ENCODE measurements at regions not wholly inside any gene's neighbourhood (a gene's known extent, or its start where the extent isn't known, plus 50 kb on each side); places are given as distances from the start of the nearest gene placed in this dataset.

DNA sequence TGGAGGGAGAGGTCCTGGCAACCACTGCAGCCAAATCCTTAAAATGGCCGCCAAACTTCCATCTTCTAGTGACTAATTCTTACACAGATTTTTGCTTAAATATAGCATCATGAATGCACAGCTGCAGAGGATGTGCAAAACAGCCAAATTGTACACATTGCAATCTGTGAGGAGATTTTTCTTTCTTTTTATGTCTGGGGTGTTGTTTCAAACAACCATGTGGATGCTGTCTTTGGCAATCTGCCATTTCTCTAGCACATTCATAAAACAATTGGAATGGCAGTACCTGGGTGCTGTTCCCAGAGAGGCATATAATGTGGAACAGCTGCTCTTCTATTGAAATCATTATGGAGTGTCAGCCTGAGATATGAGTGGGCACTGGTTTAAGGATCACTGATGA, 1082.9 kb upstream of the SEMA6A start:
- TF ChIP-seq TP53 (CRISPR knock-in tag; IDR thresholded peaks at IDR 0.05) = no peak
- TF ChIP-seq RNF2 (IDR thresholded peaks at IDR 0.05; ENCODE audit: borderline replicate concordance, low read depth) = no peak
- no peak for TF ChIP-seq SMC3 (IDR thresholded peaks at IDR 0.05)
- TF ChIP-seq PHF8 (IDR thresholded peaks at IDR 0.05; ENCODE audit: borderline replicate concordance, low read depth) = no peak
- TF ChIP-seq HDAC2 (IDR thresholded peaks at IDR 0.05) = no peak
- TF ChIP-seq RFX5 (IDR thresholded peaks at IDR 0.05) = no peak
- TF ChIP-seq MAFK (IDR thresholded peaks at IDR 0.05; ENCODE audit: partially characterized antibody) = no peak
- no peak for TF ChIP-seq RAD21 (conservative IDR thresholded peaks at IDR 0.05 in 1 of 2, IDR thresholded peaks at IDR 0.05 in 1 of 2)
- TF ChIP-seq ESRRA (IDR thresholded peaks at IDR 0.05; ENCODE audit: borderline replicate concordance, low read length) = no peak
- TF ChIP-seq, protein P1, sequence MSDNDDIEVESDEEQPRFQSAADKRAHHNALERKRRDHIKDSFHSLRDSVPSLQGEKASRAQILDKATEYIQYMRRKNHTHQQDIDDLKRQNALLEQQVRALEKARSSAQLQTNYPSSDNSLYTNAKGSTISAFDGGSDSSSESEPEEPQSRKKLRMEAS (IDR thresholded peaks at IDR 0.05) = no peak
- TF ChIP-seq, protein P2, sequence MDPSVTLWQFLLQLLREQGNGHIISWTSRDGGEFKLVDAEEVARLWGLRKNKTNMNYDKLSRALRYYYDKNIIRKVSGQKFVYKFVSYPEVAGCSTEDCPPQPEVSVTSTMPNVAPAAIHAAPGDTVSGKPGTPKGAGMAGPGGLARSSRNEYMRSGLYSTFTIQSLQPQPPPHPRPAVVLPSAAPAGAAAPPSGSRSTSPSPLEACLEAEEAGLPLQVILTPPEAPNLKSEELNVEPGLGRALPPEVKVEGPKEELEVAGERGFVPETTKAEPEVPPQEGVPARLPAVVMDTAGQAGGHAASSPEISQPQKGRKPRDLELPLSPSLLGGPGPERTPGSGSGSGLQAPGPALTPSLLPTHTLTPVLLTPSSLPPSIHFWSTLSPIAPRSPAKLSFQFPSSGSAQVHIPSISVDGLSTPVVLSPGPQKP (IDR thresholded peaks at IDR 0.05; ENCODE audit: low read depth, low read length) = no peak
- TF ChIP-seq CBX8 (IDR thresholded peaks at IDR 0.05) = no peak
- TF ChIP-seq ZSCAN20 (CRISPR knock-in tag; IDR thresholded peaks at IDR 0.05) = no peak
- no peak for TF ChIP-seq JUNB (IDR thresholded peaks at IDR 0.05)
- no peak overlapping the region for H3K4me3 ChIP-seq
- 20% methylated on average over 1 of the region's 1 CpG for WGBS (ENCODE audit: missing lambda C conversion rate)
- no peak overlapping the region for H3K27ac ChIP-seq
- no peak for FAIRE-seq
- no peaks in the 10 kb centered on the region; the same call in 2 of the 3 replicates for H3K9me3 ChIP-seq
- no peaks in the 10 kb centered on the region for H3K4me1 ChIP-seq
- CTCF ChIA-PET = no interaction called here
- H3K4me2 ChIP-seq = no peak overlapping the region
- POLR2A ChIA-PET = no interaction called here
- ATAC-seq = no peak
- DNase-seq (ENCODE audit: low read depth in 1 of 2, low spot score in 1 of 2) = no peak

DNA sequence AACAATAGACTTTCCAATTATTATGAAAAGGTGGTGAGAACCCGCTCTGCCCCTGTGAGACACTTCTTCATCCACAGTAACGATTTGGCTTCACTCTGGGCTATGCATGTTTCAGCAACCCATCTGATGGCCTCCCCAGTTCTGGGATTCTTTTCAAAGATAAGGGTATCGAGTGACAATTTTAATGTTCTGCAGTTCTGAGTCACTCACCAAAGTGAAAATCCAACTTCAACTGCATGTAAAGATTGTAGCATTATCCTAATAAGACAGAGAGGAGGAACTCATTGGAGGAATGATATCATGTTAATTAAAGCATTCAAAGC, 1078.3 kb upstream of the SEMA6A start:
- FAIRE-seq (no peak), DNase-seq (ENCODE audit: low read depth in 1 of 2, low spot score in 1 of 2) (no peak), ATAC-seq (no peak)
- Histone ChIP-seq H3K4me1 (no peaks in the 10 kb centered on the region), H3K27ac (no peak overlapping the region), H3K4me2 (no peak overlapping the region), H3K4me3 (no peak overlapping the region), H3K9me3 (no peaks in the 10 kb centered on the region; the same call in 2 of the 3 replicates)
- ChIA-PET POLR2A (no interaction called here), CTCF (interaction anchor here (1.0 kb wide), 1 partner anchor 17 kb away, joined by 3 read pairs; no protein-coding TSS in a partner anchor)
- TF ChIP-seq EP300 (IDR thresholded peaks at IDR 0.05) (no peak), MAFK (IDR thresholded peaks at IDR 0.05; ENCODE audit: partially characterized antibody) (no peak)
- 2% methylated on average over 3 of the region's 3 CpGs for WGBS (ENCODE audit: missing lambda C conversion rate)

DNA sequence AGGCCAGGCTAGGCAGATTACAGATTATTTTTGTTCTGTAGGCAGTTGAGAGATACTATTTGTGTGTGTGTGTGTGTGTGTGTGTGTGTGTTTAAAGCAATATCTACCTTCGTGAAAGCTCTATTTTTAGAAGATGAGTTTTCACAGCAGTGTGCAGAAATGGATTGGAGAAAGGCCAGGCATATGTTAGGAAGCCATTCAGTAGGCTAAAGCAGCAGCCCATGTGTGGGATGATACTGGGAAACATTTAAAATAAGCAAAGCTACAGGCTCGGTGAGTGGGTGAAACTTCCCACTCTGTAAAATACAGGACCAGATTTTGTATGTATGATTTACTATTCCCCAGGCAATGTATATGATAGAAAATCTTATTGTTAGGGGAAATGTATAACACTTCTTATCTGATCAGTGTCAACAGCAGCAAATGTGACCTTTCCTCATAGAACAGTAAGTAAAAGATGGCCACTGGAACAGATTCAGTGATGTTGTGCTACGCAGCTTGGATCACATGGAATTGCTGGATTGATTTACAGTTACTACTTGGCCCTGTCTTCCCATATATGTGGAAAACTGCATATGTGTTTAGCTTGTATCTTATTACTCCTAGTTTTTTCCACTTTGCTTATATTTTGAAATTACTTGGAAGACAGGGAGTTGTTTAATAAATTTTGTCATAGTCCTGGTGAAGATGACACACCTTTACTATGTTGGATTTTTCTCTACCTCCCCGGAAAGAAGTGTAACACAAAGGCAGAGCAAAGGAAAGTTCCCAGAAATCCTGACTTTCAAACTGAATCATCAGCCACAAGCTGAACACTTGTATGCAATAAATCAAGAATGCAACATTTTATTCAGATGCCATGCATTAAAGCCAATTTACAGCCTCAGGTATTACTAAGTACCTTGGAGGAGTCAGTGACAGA, 1077.7 kb upstream of the SEMA6A start:
- H3K4me1 ChIP-seq = no peaks in the 10 kb centered on the region
- 0% methylated on average over 4 of the region's 4 CpGs for WGBS (ENCODE audit: missing lambda C conversion rate)
- TF ChIP-seq PHF8 (IDR thresholded peaks at IDR 0.05; ENCODE audit: borderline replicate concordance, low read depth) = no peak
- no peak for TF ChIP-seq ESRRA (IDR thresholded peaks at IDR 0.05; ENCODE audit: borderline replicate concordance, low read length)
- no peak for TF ChIP-seq RARB (CRISPR knock-in tag; IDR thresholded peaks at IDR 0.05)
- TF ChIP-seq BHLHE40 (IDR thresholded peaks at IDR 0.05; ENCODE audit: low read depth, low read length) = no peak
- no peak for TF ChIP-seq ZFP36 (IDR thresholded peaks at IDR 0.05; ENCODE audit: borderline replicate concordance, partially characterized antibody)
- no peak for TF ChIP-seq RCOR1 (IDR thresholded peaks at IDR 0.05; ENCODE audit: low read depth, low read length)
- TF ChIP-seq KDM5A (IDR thresholded peaks at IDR 0.05) = no peak
- no peak for TF ChIP-seq MAZ (IDR thresholded peaks at IDR 0.05; ENCODE audit: borderline replicate concordance, low read depth, low read length)
- TF ChIP-seq, protein P3, sequence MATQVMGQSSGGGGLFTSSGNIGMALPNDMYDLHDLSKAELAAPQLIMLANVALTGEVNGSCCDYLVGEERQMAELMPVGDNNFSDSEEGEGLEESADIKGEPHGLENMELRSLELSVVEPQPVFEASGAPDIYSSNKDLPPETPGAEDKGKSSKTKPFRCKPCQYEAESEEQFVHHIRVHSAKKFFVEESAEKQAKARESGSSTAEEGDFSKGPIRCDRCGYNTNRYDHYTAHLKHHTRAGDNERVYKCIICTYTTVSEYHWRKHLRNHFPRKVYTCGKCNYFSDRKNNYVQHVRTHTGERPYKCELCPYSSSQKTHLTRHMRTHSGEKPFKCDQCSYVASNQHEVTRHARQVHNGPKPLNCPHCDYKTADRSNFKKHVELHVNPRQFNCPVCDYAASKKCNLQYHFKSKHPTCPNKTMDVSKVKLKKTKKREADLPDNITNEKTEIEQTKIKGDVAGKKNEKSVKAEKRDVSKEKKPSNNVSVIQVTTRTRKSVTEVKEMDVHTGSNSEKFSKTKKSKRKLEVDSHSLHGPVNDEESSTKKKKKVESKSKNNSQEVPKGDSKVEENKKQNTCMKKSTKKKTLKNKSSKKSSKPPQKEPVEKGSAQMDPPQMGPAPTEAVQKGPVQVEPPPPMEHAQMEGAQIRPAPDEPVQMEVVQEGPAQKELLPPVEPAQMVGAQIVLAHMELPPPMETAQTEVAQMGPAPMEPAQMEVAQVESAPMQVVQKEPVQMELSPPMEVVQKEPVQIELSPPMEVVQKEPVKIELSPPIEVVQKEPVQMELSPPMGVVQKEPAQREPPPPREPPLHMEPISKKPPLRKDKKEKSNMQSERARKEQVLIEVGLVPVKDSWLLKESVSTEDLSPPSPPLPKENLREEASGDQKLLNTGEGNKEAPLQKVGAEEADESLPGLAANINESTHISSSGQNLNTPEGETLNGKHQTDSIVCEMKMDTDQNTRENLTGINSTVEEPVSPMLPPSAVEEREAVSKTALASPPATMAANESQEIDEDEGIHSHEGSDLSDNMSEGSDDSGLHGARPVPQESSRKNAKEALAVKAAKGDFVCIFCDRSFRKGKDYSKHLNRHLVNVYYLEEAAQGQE (IDR thresholded peaks at IDR 0.05) = no peak
- TF ChIP-seq POLR2A (IDR thresholded peaks at IDR 0.05; ENCODE audit: low read length) = no peak
- no peak for TF ChIP-seq FOSB (CRISPR knock-in tag; IDR thresholded peaks at IDR 0.05)
- H3K4me2 ChIP-seq = no peak overlapping the region
- POLR2A ChIA-PET = no interaction called here
- ATAC-seq (no peak), FAIRE-seq (no peak), DNase-seq (ENCODE audit: low read depth in 1 of 2, low spot score in 1 of 2) (no peak)
- CTCF ChIA-PET = no interaction called here
- H3K4me3 ChIP-seq = no peak overlapping the region
- H3K27ac ChIP-seq = no peak overlapping the region
- H3K9me3 ChIP-seq = no peaks in the 10 kb centered on the region; the same call in 2 of the 3 replicates
